B cell (primary cell): ENCODE measurements at regions not wholly inside any gene's neighbourhood (a gene's known extent, or its start where the extent isn't known, plus 50 kb on each side); places are given as distances from the start of the nearest gene placed in this dataset.

Experiments used
- EZH2 ChIP-seq: IDR thresholded peaks from 2 replicates; pipeline ENCODE4 v1.6.1; 2012; ENCODE audit warnings: borderline replicate concordance, low read depth, mild to moderate bottlenecking, moderate library complexity, low read length; ENCODE audit not compliant: insufficient read depth, poor library complexity, severe bottlenecking
- TF ChIP-seq, protein P1 (sequence below): fragments of 200-600 bp; IDR thresholded peaks from one replicate; pipeline ENCODE4 v1.8.0; 2022; ENCODE audit warnings: antibody characterized with exemption, mild to moderate bottlenecking

GRCh38 chr11:115891581-115891980 lies 387.4 kb upstream of the CADM1 start:
- TF ChIP-seq, protein P1, sequence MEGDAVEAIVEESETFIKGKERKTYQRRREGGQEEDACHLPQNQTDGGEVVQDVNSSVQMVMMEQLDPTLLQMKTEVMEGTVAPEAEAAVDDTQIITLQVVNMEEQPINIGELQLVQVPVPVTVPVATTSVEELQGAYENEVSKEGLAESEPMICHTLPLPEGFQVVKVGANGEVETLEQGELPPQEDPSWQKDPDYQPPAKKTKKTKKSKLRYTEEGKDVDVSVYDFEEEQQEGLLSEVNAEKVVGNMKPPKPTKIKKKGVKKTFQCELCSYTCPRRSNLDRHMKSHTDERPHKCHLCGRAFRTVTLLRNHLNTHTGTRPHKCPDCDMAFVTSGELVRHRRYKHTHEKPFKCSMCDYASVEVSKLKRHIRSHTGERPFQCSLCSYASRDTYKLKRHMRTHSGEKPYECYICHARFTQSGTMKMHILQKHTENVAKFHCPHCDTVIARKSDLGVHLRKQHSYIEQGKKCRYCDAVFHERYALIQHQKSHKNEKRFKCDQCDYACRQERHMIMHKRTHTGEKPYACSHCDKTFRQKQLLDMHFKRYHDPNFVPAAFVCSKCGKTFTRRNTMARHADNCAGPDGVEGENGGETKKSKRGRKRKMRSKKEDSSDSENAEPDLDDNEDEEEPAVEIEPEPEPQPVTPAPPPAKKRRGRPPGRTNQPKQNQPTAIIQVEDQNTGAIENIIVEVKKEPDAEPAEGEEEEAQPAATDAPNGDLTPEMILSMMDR = no peak
- no peak for TF ChIP-seq EZH2
